Keratinocyte (primary cell): ENCODE measurements at regions not wholly inside any gene's neighbourhood (a gene's known extent, or its start where the extent isn't known, plus 50 kb on each side); places are given as distances from the start of the nearest gene placed in this dataset.

Experiments
- DNase-seq: peaks from one replicate; pipeline ENCODE4 v3.0.0-alpha.2; 2011; ENCODE audit warnings: low read depth, missing footprints, low spot score
- FAIRE-seq: peaks from 2 replicates; lab custom pipeline; 2011; peaks lifted over from hg19 to GRCh38; lab: Jason Lieb, UNC
- H2AFZ ChIP-seq: 2 replicates; pipeline ENCODE4 v1.6.0; 2012; ENCODE audit warnings: low read length, control low read depth, inconsistent platforms; ENCODE audit not compliant: control insufficient read depth
- H3K27ac ChIP-seq: 2 replicates; pipeline ENCODE4 v1.5.1; 2011; ENCODE audit warnings: low read length; ENCODE audit not compliant: control insufficient read depth, insufficient read depth
- H3K27me3 ChIP-seq: 3 replicates; pipeline ENCODE4 v1.6.0; 2011; ENCODE audit warnings: low read length; ENCODE audit not compliant: control insufficient read depth, insufficient read depth; ENCODE audit errors: extremely low read depth
- H3K36me3 ChIP-seq, 2 experiments: 2 replicates in 1 of 2; 3 replicates in 1 of 2; pipeline ENCODE4 v1.5.1; 2011; ENCODE audit warnings: low read length in 2 of 2, mild to moderate bottlenecking in 1 of 2; ENCODE audit not compliant: control insufficient read depth in 2 of 2, insufficient read depth in 2 of 2; ENCODE audit errors: extremely low read depth in 1 of 2
- H3K4me1 ChIP-seq: 3 replicates; pipeline ENCODE4 v1.5.1; 2011; ENCODE audit warnings: low read length; ENCODE audit not compliant: control insufficient read depth, insufficient read depth; ENCODE audit errors: extremely low read depth
- H3K4me2 ChIP-seq: 3 replicates; pipeline ENCODE4 v1.6.0; 2011; ENCODE audit warnings: low read depth, low read length; ENCODE audit not compliant: control insufficient read depth, insufficient read depth; ENCODE audit errors: extremely low read depth
- H3K4me3 ChIP-seq, 3 experiments: fragments of 200-600 bp in 1 of 3; sonication (generic) in 1 of 3; 2 replicates in 2 of 3; 3 replicates in 1 of 3; pipeline ENCODE4 v1.5.1; 2011 to 2016; ENCODE audit warnings: low read length in 3 of 3, mild to moderate bottlenecking in 3 of 3, control low read depth in 2 of 3, inconsistent platforms in 1 of 3, low read depth in 1 of 3, mixed read lengths in 1 of 3, mixed run types in 1 of 3, moderate library complexity in 1 of 3; ENCODE audit not compliant: control insufficient read depth in 2 of 3, insufficient read depth in 2 of 3; ENCODE audit errors: extremely low read depth in 1 of 3
- H3K79me2 ChIP-seq: 2 replicates; pipeline ENCODE4 v1.6.0; 2012; ENCODE audit warnings: low read length; ENCODE audit not compliant: control insufficient read depth, insufficient read depth
- H3K9ac ChIP-seq: 3 replicates; pipeline ENCODE4 v1.6.0; 2011; ENCODE audit warnings: low read length; ENCODE audit not compliant: control insufficient read depth, insufficient read depth; ENCODE audit errors: extremely low read depth
- H3K9me1 ChIP-seq: 3 replicates; pipeline ENCODE4 v1.6.0; 2011; ENCODE audit warnings: low read length; ENCODE audit not compliant: control insufficient read depth, insufficient read depth; ENCODE audit errors: extremely low read depth
- H3K9me3 ChIP-seq: 2 replicates; pipeline ENCODE4 v1.5.1; 2012; ENCODE audit warnings: low read depth, low read length; ENCODE audit not compliant: control insufficient read depth
- H4K20me1 ChIP-seq: 3 replicates; pipeline ENCODE4 v1.6.0; 2011; ENCODE audit warnings: low read length; ENCODE audit not compliant: control insufficient read depth, insufficient read depth; ENCODE audit errors: extremely low read depth
- CTCF ChIP-seq, 3 experiments: IDR thresholded peaks in 1 of 3; conservative IDR thresholded peaks in 1 of 3; optimal IDR thresholded peaks in 1 of 3; 2 replicates in 2 of 3; 3 replicates in 1 of 3; pipeline versions ENCODE3 to v1.5.1; 2011; ENCODE audit warnings: low read length in 3 of 3, mild to moderate bottlenecking in 3 of 3, moderate library complexity in 2 of 3, control low read depth in 1 of 3, inconsistent platforms in 1 of 3; ENCODE audit not compliant: insufficient read depth in 2 of 3; ENCODE audit errors: extremely low read depth in 1 of 3
- EZH2 ChIP-seq: IDR thresholded peaks from one replicate; pipeline ENCODE4 v1.6.1; 2012; ENCODE audit warnings: inconsistent platforms, mild to moderate bottlenecking, low read length, moderate library complexity
- dilution Hi-C: fragments of 300-500 bp; cut with MboI; formaldehyde crosslinking; loops from one replicate; pipeline ENCODE4 v1.7.0; 2020; ENCODE audit warnings: low sequenced_read_pairs; ENCODE audit not compliant: extremely low pct_ligation_motif_present

GRCh38 chr3:88712552-88712951 lies 394.9 kb upstream of the EPHA3 start:
- Histone ChIP-seq H3K9me1 (no peaks in the 10 kb centered on the region), H2AFZ (no peak overlapping the region), H3K9ac (no peak overlapping the region), H4K20me1 (no peaks in the 10 kb centered on the region), H3K36me3 (no peaks in the 10 kb centered on the region), H3K27me3 (no peaks in the 10 kb centered on the region), H3K4me3 (no peak overlapping the region), H3K4me2 (no peak overlapping the region), H3K27ac (no peak overlapping the region), H3K9me3 (no peaks in the 10 kb centered on the region), H3K4me1 (no peaks in the 10 kb centered on the region), H3K79me2 (no peaks in the 10 kb centered on the region)
- dilution Hi-C loops = no loop called here
- FAIRE-seq = no peak
- TF ChIP-seq EZH2 = no peak
- TF ChIP-seq CTCF (optimal IDR thresholded peaks at IDR 0.05 in 1 of 3, IDR thresholded peaks at IDR 0.05 in 1 of 3, conservative IDR thresholded peaks at IDR 0.05 in 1 of 3; ENCODE audit: extremely low read depth in 1 of 3, insufficient read depth in 2 of 3, low read length in 3 of 3) = no peak
- no peak for DNase-seq

GRCh38 chr3:88713233-88713691 lies 394.2 kb upstream of the EPHA3 start:
- Histone ChIP-seq H3K9me1 (no peaks in the 10 kb centered on the region), H3K27me3 (no peaks in the 10 kb centered on the region), H3K79me2 (no peaks in the 10 kb centered on the region), H3K9me3 (no peaks in the 10 kb centered on the region), H3K4me1 (no peaks in the 10 kb centered on the region), H3K36me3 (no peaks in the 10 kb centered on the region), H3K27ac (no peak overlapping the region), H3K4me3 (no peak overlapping the region), H3K9ac (no peak overlapping the region), H3K4me2 (no peak overlapping the region), H4K20me1 (no peaks in the 10 kb centered on the region), H2AFZ (no peak overlapping the region)
- dilution Hi-C loops = no loop called here
- TF ChIP-seq EZH2 = no peak
- TF ChIP-seq CTCF (optimal IDR thresholded peaks at IDR 0.05 in 1 of 3, IDR thresholded peaks at IDR 0.05 in 1 of 3, conservative IDR thresholded peaks at IDR 0.05 in 1 of 3; ENCODE audit: extremely low read depth in 1 of 3, insufficient read depth in 2 of 3, low read length in 3 of 3) = no peak
- DNase-seq = peak; percentile 33
- FAIRE-seq = no peak
